ENCODE measurements at regions not wholly inside any gene's neighbourhood (a gene's known extent, or its start where the extent isn't known, plus 50 kb on each side); places are given as distances from the start of the nearest gene placed in this dataset.
"Not testable (repeated sequence)": the region's sequence is repeated elsewhere in the genome, so short reads cannot be mapped to it uniquely, and the experiment has no call there.

GRCh38 chr17:54544249-54544648 is 356.4 kb upstream of the TOM1L1 start:
- no peak for TF ChIP-seq CTCF (IDR thresholded peaks at IDR 0.05; ENCODE audit: insufficient read depth, low read depth, low read length)
- H3K4me3 ChIP-seq (ENCODE audit: low read depth, low read length), result no peak overlapping the region
- no peak for DNase-seq (ENCODE audit: low read depth)

DNA sequence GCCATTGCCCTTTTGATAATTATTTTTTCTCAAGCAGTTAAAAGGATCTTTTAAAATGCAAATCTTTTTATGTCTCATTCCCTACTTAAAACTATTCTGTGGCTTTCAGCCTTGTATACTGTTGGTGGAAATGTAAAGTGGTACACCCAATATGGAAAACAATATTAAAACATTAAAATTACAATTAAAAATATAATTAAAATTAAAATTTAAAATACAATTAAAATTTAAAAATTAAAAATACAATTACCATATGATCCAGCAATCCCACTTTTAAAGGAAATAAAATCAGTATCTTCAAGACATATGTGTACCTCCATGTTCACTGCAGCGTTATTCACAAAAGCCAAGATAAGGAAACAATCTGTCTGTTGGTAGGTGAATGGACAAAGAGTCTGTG is 340.8 kb upstream of the TOM1L1 start:
- no peak overlapping the region for H3K4me3 ChIP-seq (ENCODE audit: low read depth, low read length)
- no peak for DNase-seq (ENCODE audit: low read depth)
- TF ChIP-seq CTCF (IDR thresholded peaks at IDR 0.05; ENCODE audit: insufficient read depth, low read depth, low read length), result no peak

DNA sequence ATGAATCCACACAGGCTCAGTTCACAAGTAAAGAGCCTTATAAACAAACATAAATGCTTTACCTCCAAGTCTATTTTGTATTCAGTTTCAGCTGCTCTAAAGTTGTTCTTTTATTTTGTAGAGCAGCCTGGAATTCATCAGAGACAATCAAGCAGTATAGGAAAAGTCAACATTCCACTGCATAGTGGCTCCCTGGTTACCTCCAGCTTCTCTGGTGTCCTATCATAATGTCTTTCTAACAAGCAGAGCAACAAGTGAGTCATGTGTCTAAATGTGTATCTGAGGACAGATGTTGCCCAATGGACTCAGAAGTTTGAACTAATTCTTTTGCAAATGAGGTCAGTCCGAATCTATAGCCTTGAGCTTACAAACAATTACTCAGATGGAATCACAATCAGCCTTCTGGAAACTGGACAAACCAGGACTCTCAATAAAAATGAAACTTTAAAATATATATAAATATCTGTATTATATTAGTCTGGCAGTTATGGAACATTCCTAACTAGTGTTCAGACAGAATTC is 292.0 kb upstream of the TOM1L1 start:
- TF ChIP-seq CTCF (IDR thresholded peaks at IDR 0.05; ENCODE audit: insufficient read depth, low read depth, low read length), result no peak
- no peak overlapping the region for H3K4me3 ChIP-seq (ENCODE audit: low read depth, low read length)
- no peak for DNase-seq (ENCODE audit: low read depth)

DNA sequence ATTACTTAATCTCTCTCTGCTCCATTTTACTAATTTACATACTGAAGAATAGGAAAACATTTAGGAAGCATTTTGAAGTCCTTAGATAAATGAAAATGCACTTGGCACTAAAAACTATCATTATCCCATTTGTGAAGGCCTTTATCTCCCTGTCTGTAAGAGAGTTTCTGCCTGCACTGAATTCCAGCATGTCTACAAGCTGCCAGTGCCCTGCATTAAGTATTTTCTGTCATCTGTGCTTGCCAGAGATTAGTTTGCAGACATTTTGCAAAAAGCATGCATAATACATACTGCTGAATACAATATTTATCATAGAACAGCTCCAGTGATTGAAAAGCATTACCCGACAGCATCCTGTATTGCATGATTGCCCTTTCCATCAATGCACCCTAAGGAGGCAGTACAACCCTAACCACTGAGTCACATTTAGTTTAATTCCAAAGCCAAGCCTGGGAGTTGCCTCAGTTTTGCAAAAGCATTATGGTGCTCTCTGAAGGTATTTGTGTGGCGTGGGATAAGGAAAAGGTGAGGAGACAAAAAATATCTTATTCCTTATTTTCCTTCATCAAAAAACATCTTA is 280.2 kb upstream of the TOM1L1 start:
- H3K4me3 ChIP-seq (ENCODE audit: low read depth, low read length), result no peak overlapping the region
- DNase-seq (ENCODE audit: low read depth), result no peak
- no peak for TF ChIP-seq CTCF (IDR thresholded peaks at IDR 0.05; ENCODE audit: insufficient read depth, low read depth, low read length)

DNA sequence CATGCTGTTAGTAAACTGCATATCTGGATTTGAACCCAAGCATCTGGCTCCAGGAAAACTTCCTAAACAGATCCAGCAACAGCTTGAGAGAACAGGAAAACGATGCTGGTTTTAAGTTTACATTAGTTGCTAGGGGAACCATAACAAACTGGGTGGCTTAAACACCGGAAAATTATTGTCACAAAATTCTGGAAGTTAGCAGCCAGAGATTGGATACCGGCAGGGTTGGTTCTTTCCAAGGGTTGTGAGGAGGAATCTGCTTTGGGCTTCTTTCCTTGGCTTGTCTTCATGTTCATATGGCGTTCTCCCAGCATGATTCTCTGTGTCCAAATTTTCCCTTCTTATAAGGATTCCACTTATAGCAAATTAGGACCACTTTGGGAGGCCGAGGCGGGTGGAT is 276.9 kb upstream of the TOM1L1 start:
- no peak for TF ChIP-seq CTCF (IDR thresholded peaks at IDR 0.05; ENCODE audit: insufficient read depth, low read depth, low read length)
- no peak for DNase-seq (ENCODE audit: low read depth)
- H3K4me3 ChIP-seq (ENCODE audit: low read depth, low read length), result no peak overlapping the region

DNA sequence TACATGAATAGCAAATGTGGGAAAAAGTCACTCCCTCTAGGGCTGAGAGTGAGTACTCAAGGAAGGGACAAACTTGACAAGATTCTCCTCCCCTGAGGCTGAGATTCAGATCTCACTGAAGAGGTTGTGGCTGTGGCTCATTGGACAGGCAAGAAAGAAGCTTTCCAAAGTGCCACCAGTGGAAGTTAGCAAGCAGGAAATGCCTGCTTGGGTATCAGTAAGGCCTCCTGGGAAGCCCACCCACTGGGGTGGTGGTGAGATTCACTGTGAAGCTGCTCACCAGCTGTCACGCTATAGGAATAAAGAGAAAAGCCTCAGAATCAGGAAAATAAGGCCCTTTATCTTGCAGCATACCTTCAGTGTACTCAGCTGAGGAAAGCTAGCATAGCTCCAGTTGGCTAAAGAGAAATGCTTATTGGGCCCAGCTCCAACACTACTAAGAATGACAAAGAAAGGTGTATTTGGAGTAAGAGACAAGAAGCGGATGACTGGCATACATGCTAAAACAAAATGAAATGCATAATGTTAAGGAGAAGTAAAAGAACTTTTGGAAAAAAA is 274.4 kb upstream of the TOM1L1 start:
- TF ChIP-seq CTCF (IDR thresholded peaks at IDR 0.05; ENCODE audit: insufficient read depth, low read depth, low read length), result no peak
- DNase-seq (ENCODE audit: low read depth), result no peak

GRCh38 chr17:54639426-54639825 is 261.2 kb upstream of the TOM1L1 start:
- not testable (repeated sequence) for DNase-seq (ENCODE audit: low read depth); H3K4me3 ChIP-seq (ENCODE audit: low read depth, low read length)

More for the DNA sequence above, 274.4 kb upstream of the TOM1L1 start:
- H3K4me3 ChIP-seq (ENCODE audit: low read depth, low read length), result no peak overlapping the region
